H1 (cell line): ENCODE measurements at regions not wholly inside any gene's neighbourhood (a gene's known extent, or its start where the extent isn't known, plus 50 kb on each side); places are given as distances from the start of the nearest gene placed in this dataset.

Experiments used
- CTCF ChIA-PET: fragments of 300-600 bp; sonication (Branson Sonifier 250); formaldehyde crosslinking; loops from one replicate; lab custom pipeline; 2021; ENCODE audit not compliant: partially characterized antibody; lab: Charles Lee
- POLR2A ChIA-PET: fragments of 300-600 bp; sonication (Branson Sonifier 250); formaldehyde crosslinking; loops from one replicate; lab custom pipeline; 2021; ENCODE audit warnings: inconsistent platforms; ENCODE audit not compliant: partially characterized antibody; lab: Charles Lee
- DNase-seq, 2 experiments: peaks; one replicate each; pipeline versions ENCODE4 v3.0.0 to v3.0.0-alpha.2; 2010 to 2022; ENCODE audit warnings: low spot score in 2 of 2, low read depth in 1 of 2, mixed read lengths in 1 of 2
- FAIRE-seq: peaks from 2 replicates; lab custom pipeline; 2011; peaks lifted over from hg19 to GRCh38; lab: Jason Lieb, UNC
- H2AFZ ChIP-seq: 2 replicates; pipeline ENCODE4 v1.8.1; 2012; ENCODE audit warnings: low read length, inconsistent platforms
- H2AK5ac ChIP-seq: 2 replicates; pipeline ENCODE4 v1.6.1; 2013; ENCODE audit warnings: low read depth, low read length
- H2BK120ac ChIP-seq: replicated peaks from 2 replicates; pipeline ENCODE3; 2013; ENCODE audit warnings: low read depth, low read length, inconsistent platforms
- H2BK12ac ChIP-seq: 2 replicates; pipeline ENCODE4 v1.6.1; 2013; ENCODE audit warnings: low read depth, low read length
- H2BK15ac ChIP-seq: 2 replicates; pipeline ENCODE4 v1.6.1; 2013; ENCODE audit warnings: low read length
- H2BK20ac ChIP-seq: 2 replicates; pipeline ENCODE4 v1.6.1; 2013; ENCODE audit warnings: low read length
- H2BK5ac ChIP-seq: 2 replicates; pipeline ENCODE4 v1.6.1; 2013; ENCODE audit warnings: low read depth, low read length
- H3K14ac ChIP-seq: 2 replicates; pipeline ENCODE4 v1.6.1; 2013; ENCODE audit warnings: inconsistent platforms; ENCODE audit not compliant: insufficient read length
- H3K18ac ChIP-seq: 2 replicates; pipeline ENCODE4 v1.6.1; 2013; ENCODE audit warnings: low read length; ENCODE audit errors: extremely low read depth
- H3K23ac ChIP-seq: 2 replicates; pipeline ENCODE4 v1.6.1; 2013; ENCODE audit warnings: inconsistent platforms; ENCODE audit not compliant: insufficient read length
- H3K23me2 ChIP-seq: 2 replicates; pipeline ENCODE4 v1.6.1; 2013; ENCODE audit warnings: low read depth, low read length
- H3K27ac ChIP-seq: 2 replicates; pipeline ENCODE4 v1.6.1; 2011; ENCODE audit warnings: low read depth, low read length, inconsistent platforms
- H3K27me3 ChIP-seq, 4 experiments: replicated peaks in 1 of 4; 1 replicate in 1 of 4; 2 replicates in 3 of 4; pipeline versions ENCODE4 v1.6.1 to v1.8.1; 2011 to 2013; ENCODE audit warnings: low read length in 3 of 4, mild to moderate bottlenecking in 3 of 4, inconsistent platforms in 2 of 4, mixed read lengths in 2 of 4, moderate library complexity in 1 of 4; ENCODE audit not compliant: control insufficient read depth in 3 of 4, insufficient read depth in 3 of 4; ENCODE audit errors: extremely low read depth in 1 of 4
- H3K36me3 ChIP-seq, 4 experiments: 2 replicates each; pipeline versions ENCODE4 v1.6.1 to v1.8.1; 2011 to 2013; ENCODE audit warnings: mild to moderate bottlenecking in 4 of 4, low read length in 3 of 4, moderate library complexity in 2 of 4, control low read depth in 1 of 4, inconsistent platforms in 1 of 4; ENCODE audit not compliant: insufficient read depth in 4 of 4, control insufficient read depth in 2 of 4
- H3K4ac ChIP-seq: replicated peaks from 2 replicates; pipeline ENCODE3; 2013; ENCODE audit warnings: low read length, low read depth, mixed read lengths, inconsistent platforms; ENCODE audit not compliant: insufficient read length
- H3K4me1 ChIP-seq, 4 experiments: replicated peaks in 1 of 4; 1 replicate in 1 of 4; 2 replicates in 3 of 4; pipeline versions ENCODE4 v1.6.1 to v1.8.1; 2011 to 2013; ENCODE audit warnings: low read length in 3 of 4, inconsistent platforms in 2 of 4, mixed read lengths in 1 of 4; ENCODE audit not compliant: insufficient read depth in 4 of 4, control insufficient read depth in 3 of 4
- H3K4me2 ChIP-seq, 2 experiments: 2 replicates each; pipeline versions ENCODE4 v1.6.1 to v1.8.1; 2011 to 2013; ENCODE audit warnings: low read depth in 2 of 2, low read length in 2 of 2, control low read depth in 1 of 2, inconsistent platforms in 1 of 2, mild to moderate bottlenecking in 1 of 2; ENCODE audit not compliant: insufficient read depth in 1 of 2
- H3K4me3 ChIP-seq, 4 experiments: fragments of 200-600, 300-600 bp in 1 of 4; sonication (generic), shearing (Covaris generic), sonication (Bioruptor Twin) in 1 of 4; 2 replicates each; pipeline versions ENCODE4 v1.5.1 to v1.8.1; 2011 to 2016; ENCODE audit warnings: low read length in 4 of 4, low read depth in 3 of 4, control low read depth in 2 of 4, inconsistent platforms in 2 of 4, mild to moderate bottlenecking in 2 of 4, mixed read lengths in 1 of 4, moderate library complexity in 1 of 4; ENCODE audit not compliant: insufficient read depth in 2 of 4; ENCODE audit errors: extremely low read depth in 1 of 4
- H3K56ac ChIP-seq: replicated peaks from 2 replicates; pipeline ENCODE3; 2013; ENCODE audit warnings: low read depth, mild to moderate bottlenecking, mixed read lengths, low read length, inconsistent platforms; ENCODE audit not compliant: insufficient read length
- H3K79me1 ChIP-seq: 2 replicates; pipeline ENCODE4 v1.6.1; 2013; ENCODE audit warnings: low read depth, low read length, control low read depth
- H3K79me2 ChIP-seq, 2 experiments: 2 replicates each; pipeline versions ENCODE4 v1.6.1 to v1.8.1; 2012 to 2013; ENCODE audit warnings: low read length in 2 of 2, mild to moderate bottlenecking in 2 of 2, inconsistent platforms in 1 of 2; ENCODE audit not compliant: insufficient read depth in 2 of 2, control insufficient read depth in 1 of 2
- H3K9ac ChIP-seq, 4 experiments: replicated peaks in 1 of 4; 1 replicate in 1 of 4; 2 replicates in 3 of 4; pipeline versions ENCODE4 v1.6.1 to v1.8.1; 2011 to 2013; ENCODE audit warnings: low read depth in 3 of 4, low read length in 3 of 4, control low read depth in 2 of 4, mild to moderate bottlenecking in 2 of 4, moderate library complexity in 2 of 4, inconsistent platforms in 1 of 4; ENCODE audit errors: extremely low read depth in 1 of 4
- H3K9me3 ChIP-seq, 2 experiments: 2 replicates each; pipeline versions ENCODE4 v1.6.1 to v1.8.1; 2012 to 2013; ENCODE audit warnings: mild to moderate bottlenecking in 2 of 2, moderate library complexity in 2 of 2, control low read depth in 1 of 2, inconsistent platforms in 1 of 2, low read depth in 1 of 2, low read length in 1 of 2, mixed read lengths in 1 of 2; ENCODE audit not compliant: insufficient read depth in 2 of 2
- H4K20me1 ChIP-seq, 2 experiments: replicated peaks in 1 of 2; 2 replicates each; pipeline versions ENCODE3 to v1.8.1; 2011 to 2013; ENCODE audit warnings: inconsistent platforms in 2 of 2, low read length in 2 of 2, mild to moderate bottlenecking in 1 of 2; ENCODE audit not compliant: insufficient read depth in 2 of 2, control insufficient read depth in 1 of 2
- H4K5ac ChIP-seq: 2 replicates; pipeline ENCODE4 v1.6.1; 2013; ENCODE audit warnings: low read length, low read depth, mixed read lengths, inconsistent platforms; ENCODE audit not compliant: insufficient read length
- H4K8ac ChIP-seq: 2 replicates; pipeline ENCODE4 v1.8.0; 2013; ENCODE audit warnings: mild to moderate bottlenecking, moderate library complexity, low read length, inconsistent platforms; ENCODE audit not compliant: insufficient read depth; ENCODE audit errors: extremely low read depth
- H4K91ac ChIP-seq: replicated peaks from 2 replicates; pipeline ENCODE3; 2013; ENCODE audit warnings: low read length, mixed read lengths, inconsistent platforms; ENCODE audit not compliant: insufficient read length
- JUND ChIP-seq: IDR thresholded peaks from 2 replicates; pipeline ENCODE4 v1.6.1; 2011; ENCODE audit warnings: mild to moderate bottlenecking, improper control_type of control experiment, low read length
- KDM5A ChIP-seq: fragments of 200-600 bp; IDR thresholded peaks from 2 replicates; pipeline ENCODE4 v1.7.1; 2012; ENCODE audit warnings: mild to moderate bottlenecking, low read length, inconsistent platforms, mixed read lengths
- RFX5 ChIP-seq: IDR thresholded peaks from 2 replicates; pipeline ENCODE4 v1.6.1; 2011; ENCODE audit warnings: low read depth, low read length, improper control_type of control experiment, borderline replicate concordance
- SIX5 ChIP-seq: IDR thresholded peaks from 2 replicates; pipeline ENCODE4 v1.6.1; 2011; ENCODE audit warnings: mild to moderate bottlenecking, low read depth, low read length
- SP4 ChIP-seq: IDR thresholded peaks from 2 replicates; pipeline ENCODE4 v1.6.1; 2012; ENCODE audit warnings: low read length, inconsistent platforms
- TAF7 ChIP-seq: optimal IDR thresholded peaks from 2 replicates; pipeline ENCODE3; 2011; ENCODE audit warnings: low read depth, mild to moderate bottlenecking, inconsistent platforms, low read length, moderate library complexity, borderline replicate concordance

- Histone ChIP-seq H3K9me3 (no peaks in the 10 kb centered on the region), H2BK120ac (no peak overlapping the region), H3K4ac (no peak overlapping the region), H3K79me2 (no peaks in the 10 kb centered on the region)
- TF ChIP-seq SIX5, result no peak
- TF ChIP-seq SP4, result no peak
- no peak for TF ChIP-seq RFX5
- TF ChIP-seq TAF7, result no peak
- TF ChIP-seq JUND, result no peak
- no peak for TF ChIP-seq KDM5A
- TF ChIP-seq, all 59 proteins: peak for 0
- H3K18ac ChIP-seq, result no peak overlapping the region
- no peak overlapping the region for H2BK5ac ChIP-seq
- H3K14ac ChIP-seq, result no peak overlapping the region
- FAIRE-seq (no peak), DNase-seq (no peak)
- H3K27ac ChIP-seq, result no peak overlapping the region
- H3K27me3 ChIP-seq, result no peaks in the 10 kb centered on the region
- H3K23ac ChIP-seq, result no peak overlapping the region
- ChIA-PET CTCF (interaction anchor here (0.8 to 1.5 kb wide), 2 partner anchors 40 to 54 kb away, joined by 3 read pairs; no protein-coding TSS in a partner anchor), POLR2A (no interaction called here)
- no peak overlapping the region for H4K5ac ChIP-seq
- H3K4me3 ChIP-seq, result no peak overlapping the region
- no peaks in the 10 kb centered on the region for H3K36me3 ChIP-seq
- no peak overlapping the region for H2AK5ac ChIP-seq
- H3K79me1 ChIP-seq, result no peaks in the 10 kb centered on the region
- no peaks in the 10 kb centered on the region for H4K20me1 ChIP-seq
- no peak overlapping the region for H3K9ac ChIP-seq
- no peaks in the 10 kb centered on the region for H3K4me1 ChIP-seq
- H3K56ac ChIP-seq, result no peak overlapping the region
- no peak overlapping the region for H3K4me2 ChIP-seq
- H2BK20ac ChIP-seq, result no peak overlapping the region
- no peak overlapping the region for H2BK15ac ChIP-seq
- H2AFZ ChIP-seq, result no peak overlapping the region
- H4K8ac ChIP-seq, result no peak overlapping the region
- no peak overlapping the region for H2BK12ac ChIP-seq
- H4K91ac ChIP-seq, result no peak overlapping the region
- H3K23me2 ChIP-seq, result no peaks in the 10 kb centered on the region
Measured at GRCh38 chr13:83740622-83741021, 141.7 kb downstream of the SLITRK1 start.
